Lower lobe of right lung (tissue), 2 donors: ENCODE measurements at regions not wholly inside any gene's neighbourhood (a gene's known extent, or its start where the extent isn't known, plus 50 kb on each side); places are given as distances from the start of the nearest gene placed in this dataset.

ENCODE experiments used
- ATAC-seq, 2 donors: fragments of 200-7000 bp; cut with Tn5 transposase; one replicate each; pipeline ENCODE4 v1.9.1; 2020 to 2022; ENCODE audit warnings: mild to moderate bottlenecking in 2 of 2, moderate library complexity in 2 of 2
- DNase-seq: peaks from one replicate; pipeline ENCODE4 v3.0.0-alpha.2; 2020
- H3K27ac ChIP-seq: fragments of 200-600 bp; one replicate; pipeline ENCODE4 v1.8.0; 2022
- H3K27me3 ChIP-seq: fragments of 200-600 bp; one replicate; pipeline ENCODE4 v1.8.0; 2022; ENCODE audit warnings: low read depth
- H3K36me3 ChIP-seq: fragments of 200-600 bp; one replicate; pipeline ENCODE4 v1.8.0; 2022; ENCODE audit warnings: mild to moderate bottlenecking
- H3K4me1 ChIP-seq: fragments of 200-600 bp; one replicate; pipeline ENCODE4 v1.8.0; 2022
- H3K4me3 ChIP-seq: fragments of 200-600 bp; one replicate; pipeline ENCODE4 v1.8.0; 2022; ENCODE audit warnings: mild to moderate bottlenecking
- H3K9me3 ChIP-seq: fragments of 200-600 bp; one replicate; pipeline ENCODE4 v1.8.0; 2022
- CTCF ChIP-seq: fragments of 200-600 bp; IDR thresholded peaks from one replicate; pipeline ENCODE4 v1.8.0; 2022; ENCODE audit warnings: antibody characterized with exemption, mild to moderate bottlenecking
- intact Hi-C: fragments of 100-400 bp; cut with DNase I; formaldehyde crosslinking; loops from one replicate; pipeline ENCODE4 v1.11.0; 2022
- donor health status: DM: no; HTN: yes; CAD: no; lungs with severe emphysema.

GRCh38 chr20:23284009-23284408 lies 66.6 kb upstream of the NXT1 start:
- DNase-seq (no peak), ATAC-seq (no peak)
- Histone ChIP-seq H3K36me3 (no peaks in the 10 kb centered on the region), H3K27me3 (no peaks in the 10 kb centered on the region), H3K9me3 (no peaks in the 10 kb centered on the region), H3K4me3 (no peak overlapping the region), H3K27ac (no peak overlapping the region), H3K4me1 (no peaks in the 10 kb centered on the region)
- no peak for TF ChIP-seq CTCF
- intact Hi-C loops: no loop called here

GRCh38 chr20:23283096-23283850 lies 67.3 kb upstream of the NXT1 start:
- no peak for DNase-seq
- H3K4me1 ChIP-seq: no peaks in the 10 kb centered on the region
- H3K27me3 ChIP-seq: no peaks in the 10 kb centered on the region
- no peaks in the 10 kb centered on the region for H3K36me3 ChIP-seq
- no peak overlapping the region for H3K27ac ChIP-seq
- no peak for TF ChIP-seq CTCF
- intact Hi-C loops: no loop called here
- no peak overlapping the region for H3K4me3 ChIP-seq
- ATAC-seq: no peak
- H3K9me3 ChIP-seq: no peaks in the 10 kb centered on the region

DNA sequence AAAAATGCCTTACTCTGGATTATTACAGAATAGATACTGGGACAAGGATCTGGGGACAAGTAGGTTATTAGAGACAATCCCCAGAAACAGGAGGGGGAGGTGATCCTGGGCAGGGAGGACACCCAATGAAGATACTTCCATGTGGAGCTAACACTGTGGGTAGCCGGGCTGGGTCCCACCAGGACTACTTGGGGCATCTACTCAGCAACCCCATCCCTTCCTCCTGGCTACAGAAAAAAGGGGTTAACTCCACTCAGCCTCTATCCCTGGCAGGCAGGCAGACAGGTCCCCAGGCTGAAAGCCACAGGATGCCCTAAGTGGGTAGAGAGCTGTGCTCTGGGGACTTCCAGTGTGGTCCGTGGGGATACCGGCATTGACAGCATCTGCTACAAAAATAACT lies 68.0 kb upstream of the NXT1 start:
- intact Hi-C loops: no loop called here
- ATAC-seq: no peak

DNA sequence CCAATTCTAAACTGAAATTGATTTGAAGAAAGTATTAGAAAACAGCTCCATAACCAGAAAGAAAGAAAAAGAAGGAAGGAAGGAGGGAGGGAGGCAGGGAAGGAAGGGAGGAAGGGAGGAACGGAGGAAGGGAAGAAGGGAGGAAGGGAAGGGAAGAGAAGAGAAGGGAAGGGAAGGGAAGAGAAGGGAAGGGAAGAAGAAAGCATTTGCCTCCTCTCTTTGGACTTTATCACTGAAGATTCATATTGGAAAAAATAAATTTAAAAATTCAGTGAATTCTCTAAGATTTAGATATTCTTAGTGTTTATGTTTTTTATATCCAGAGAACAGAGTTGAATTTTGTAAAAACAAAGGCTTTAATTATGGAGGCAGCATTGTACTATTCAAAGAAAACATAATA lies 68.5 kb upstream of the NXT1 start:
- no peak for TF ChIP-seq CTCF
- intact Hi-C loops: no loop called here
- Histone ChIP-seq H3K36me3 (no peaks in the 10 kb centered on the region), H3K4me1 (no peaks in the 10 kb centered on the region), H3K27ac (no peak overlapping the region), H3K27me3 (no peaks in the 10 kb centered on the region), H3K9me3 (no peaks in the 10 kb centered on the region), H3K4me3 (no peak overlapping the region)
- no peak for DNase-seq
- ATAC-seq: no peak

More for the DNA sequence above, 68.0 kb upstream of the NXT1 start:
- H3K27me3 ChIP-seq: no peaks in the 10 kb centered on the region
- no peaks in the 10 kb centered on the region for H3K9me3 ChIP-seq
- no peak for TF ChIP-seq CTCF
- no peaks in the 10 kb centered on the region for H3K4me1 ChIP-seq
- H3K4me3 ChIP-seq: no peak overlapping the region
- DNase-seq: no peak
- no peak overlapping the region for H3K27ac ChIP-seq
- H3K36me3 ChIP-seq: no peaks in the 10 kb centered on the region

GRCh38 chr20:23279836-23280235 lies 70.8 kb upstream of the NXT1 start:
- no peak for TF ChIP-seq CTCF
- DNase-seq: no peak
- no peak overlapping the region for H3K4me3 ChIP-seq

More at GRCh38 chr20:23279836-23280235, 70.8 kb upstream of the NXT1 start:
- Histone ChIP-seq H3K9me3 (no peaks in the 10 kb centered on the region), H3K27ac (no peak overlapping the region), H3K4me1 (no peaks in the 10 kb centered on the region), H3K36me3 (no peaks in the 10 kb centered on the region), H3K27me3 (no peaks in the 10 kb centered on the region)
- intact Hi-C loops: no loop called here
- no peak for ATAC-seq
